ENCODE measurements at regions not wholly inside any gene's neighbourhood (a gene's known extent, or its start where the extent isn't known, plus 50 kb on each side); places are given as distances from the start of the nearest gene placed in this dataset.
"Not testable (repeated sequence)": the region's sequence is repeated elsewhere in the genome, so short reads cannot be mapped to it uniquely, and the experiment has no call there.

DNA sequence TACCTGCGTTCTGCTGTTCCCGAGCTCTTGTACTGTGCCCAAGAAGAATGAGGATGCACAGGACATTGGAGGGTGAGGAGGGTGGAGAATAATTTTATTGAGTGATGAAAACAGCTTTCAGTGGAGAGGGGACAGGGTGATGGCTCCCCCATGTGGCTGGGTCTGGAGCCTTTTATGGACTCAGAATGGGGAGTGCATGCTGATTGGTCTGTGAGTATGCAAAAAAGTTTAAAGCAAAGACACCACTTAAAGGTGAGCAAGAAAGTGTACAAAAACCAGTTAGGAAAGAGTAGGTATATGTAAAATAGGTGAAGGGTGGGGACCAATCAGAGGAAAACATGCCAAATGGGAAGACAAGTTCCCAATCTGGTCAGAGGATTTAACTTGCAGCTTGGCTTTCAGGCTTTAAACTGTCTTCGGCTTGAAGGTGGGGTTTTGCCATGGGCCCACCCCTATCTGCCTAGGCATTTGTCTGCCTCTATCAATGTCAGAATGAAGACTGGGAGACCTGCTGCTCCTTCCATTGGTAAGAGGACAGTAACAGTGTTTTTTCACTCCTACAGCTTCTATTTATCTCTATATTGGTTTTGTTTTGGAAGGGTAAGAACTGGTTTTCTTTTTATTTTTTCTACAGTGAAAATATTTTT lies 118.0 kb upstream of the RAI14 start:
- no peak for DNase-seq

DNA sequence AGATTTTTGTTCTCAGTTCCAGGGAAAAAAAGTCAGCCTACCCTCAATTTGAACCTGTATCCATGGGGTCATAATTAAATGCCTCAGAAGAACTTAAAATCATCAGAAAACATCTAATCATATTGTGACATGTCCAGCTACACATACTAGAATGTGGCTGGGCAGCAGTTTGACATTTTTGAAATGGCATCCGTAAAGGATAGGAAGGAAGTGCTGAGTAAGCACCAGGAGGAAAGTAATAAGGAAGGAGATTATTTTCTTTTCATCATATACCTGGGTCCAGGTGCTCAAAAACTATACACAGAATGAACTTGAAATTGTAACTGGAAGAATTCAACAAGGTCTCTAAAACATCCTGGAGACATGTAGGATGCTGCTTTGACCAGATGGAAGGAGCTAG lies 116.9 kb upstream of the RAI14 start:
- no peak for DNase-seq

DNA sequence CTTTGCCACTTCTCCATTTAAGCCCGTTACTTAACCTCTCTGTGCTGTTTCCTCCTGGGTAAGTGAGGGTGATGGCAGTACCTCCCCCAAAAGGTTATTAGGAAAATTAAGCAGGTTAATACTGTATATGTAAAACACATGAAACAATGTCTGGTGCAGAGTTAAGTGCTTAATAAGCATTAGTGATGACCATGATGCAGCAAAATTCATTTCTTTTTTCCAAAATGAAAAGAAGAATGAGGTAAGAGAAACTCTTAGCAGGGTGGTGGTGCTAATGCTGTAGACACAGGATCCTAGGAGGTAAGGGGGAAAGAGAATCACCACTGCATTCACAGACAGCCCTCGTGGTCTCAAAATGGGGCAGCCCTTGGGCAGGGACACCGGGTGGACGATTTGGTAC lies 115.1 kb upstream of the RAI14 start:
- no peak for DNase-seq

- no peak for DNase-seq
Observed at GRCh38 chr5:34542818-34543217, 113.3 kb upstream of the RAI14 start.

GRCh38 chr5:34543687-34544086 lies 112.4 kb upstream of the RAI14 start:
- DNase-seq = no peak

- no peak for DNase-seq
Observed at GRCh38 chr5:34544403-34544802, 111.7 kb upstream of the RAI14 start.

DNA sequence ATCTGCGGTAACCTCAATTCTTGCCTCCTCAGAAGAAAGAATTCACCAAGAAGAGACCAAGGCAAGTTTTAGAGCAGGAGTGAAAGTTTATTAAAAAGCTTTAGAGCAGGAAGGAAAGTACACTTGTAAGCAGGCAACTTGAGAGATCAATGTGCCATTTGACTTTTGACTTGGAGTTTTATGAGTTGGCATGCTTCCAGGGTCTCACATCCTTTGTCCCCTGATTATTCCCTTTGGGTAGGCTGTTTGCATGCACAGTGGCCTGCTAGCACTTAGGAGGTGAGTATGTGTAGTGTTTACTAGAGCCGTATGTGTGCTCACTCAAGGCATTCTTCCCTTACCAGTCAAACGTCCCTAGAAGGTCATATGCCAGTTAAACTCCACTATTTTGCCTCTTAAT lies 111.0 kb upstream of the RAI14 start:
- no peak for DNase-seq

DNA sequence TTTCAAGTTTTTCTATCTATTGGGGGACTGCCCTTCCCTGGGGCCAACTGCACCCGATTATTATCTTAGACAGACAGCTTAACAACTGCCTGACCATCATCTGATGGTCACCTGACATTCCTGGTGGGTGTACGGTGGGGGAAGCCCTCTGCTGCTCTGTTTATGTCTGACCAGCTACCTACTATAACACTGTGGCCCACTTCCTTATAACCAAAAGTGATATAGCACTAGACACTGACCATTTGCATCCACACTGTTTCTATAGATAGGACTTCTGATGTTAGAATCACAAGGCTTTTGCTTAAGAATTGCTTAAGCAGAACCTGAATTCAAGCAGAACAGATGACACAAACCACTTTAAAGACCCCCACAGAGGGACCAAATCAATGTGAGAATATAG lies 110.5 kb upstream of the RAI14 start:
- DNase-seq = no peak

- DNase-seq = no peak
Observed at GRCh38 chr5:34547300-34548085, 108.6 kb upstream of the RAI14 start.

GRCh38 chr5:34548086-34548403 lies 108.1 kb upstream of the RAI14 start:
- no peak for DNase-seq

DNA sequence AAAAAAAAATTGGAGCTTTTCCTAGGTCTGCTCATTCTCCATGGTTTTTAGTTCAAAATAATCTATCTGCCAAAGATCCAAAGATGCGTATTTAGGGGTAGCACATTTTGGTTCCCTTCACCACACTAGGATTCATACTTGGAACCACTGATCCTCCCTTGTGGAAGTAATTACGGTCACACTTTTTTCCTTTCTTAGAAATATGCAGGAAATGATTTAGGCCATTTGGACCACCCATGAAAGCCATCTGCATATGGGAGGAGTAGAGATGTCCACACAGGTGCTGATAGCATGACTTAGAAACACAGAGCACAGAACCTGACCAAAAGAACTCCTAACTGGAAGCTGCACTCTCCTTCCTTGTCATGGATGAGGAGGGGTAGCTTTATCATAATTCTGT lies 105.9 kb upstream of the RAI14 start:
- no peak for DNase-seq

DNA sequence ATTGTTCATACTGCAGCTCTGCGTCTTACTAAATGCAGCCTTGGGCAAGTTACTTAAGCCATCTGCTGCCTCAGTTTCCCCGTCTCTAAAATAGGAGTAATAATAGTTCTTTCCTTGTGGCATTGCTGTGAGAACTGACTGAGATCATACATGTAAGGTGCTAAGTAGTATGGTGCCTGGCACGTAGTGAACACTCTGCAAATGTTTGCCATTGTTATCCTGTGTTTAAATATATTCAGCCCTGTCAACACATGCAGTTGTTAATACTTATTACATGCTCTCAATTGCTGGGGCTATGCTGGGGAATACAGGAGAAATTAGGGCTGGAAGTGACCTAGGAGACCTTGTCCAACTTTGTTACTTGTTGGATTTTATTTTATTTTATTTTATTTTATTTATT lies 105.2 kb upstream of the RAI14 start:
- DNase-seq = no peak

- DNase-seq = no peak
Observed at GRCh38 chr5:34551911-34552433, 104.2 kb upstream of the RAI14 start.

- no peak for DNase-seq
Observed at GRCh38 chr5:34552686-34553085, 103.4 kb upstream of the RAI14 start.

DNA sequence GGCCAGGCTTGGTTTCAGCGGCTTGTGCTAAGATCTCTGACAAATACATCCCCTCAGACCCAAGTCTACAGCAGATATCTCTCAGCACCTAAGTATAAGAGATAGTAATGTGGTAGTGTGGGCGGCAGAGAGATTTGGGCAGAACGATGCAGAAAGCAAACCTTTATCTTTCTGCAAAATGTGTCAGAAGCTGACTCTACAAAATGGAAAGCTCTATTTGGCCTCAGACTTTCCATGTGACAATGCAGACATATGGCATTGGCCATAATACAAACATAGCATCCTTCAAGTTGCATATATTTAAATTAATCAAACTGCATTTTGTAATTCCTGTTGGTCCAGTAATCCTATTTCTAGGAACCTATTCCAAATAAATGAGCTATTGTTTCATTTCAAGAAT lies 102.5 kb upstream of the RAI14 start:
- no peak for DNase-seq

GRCh38 chr5:34554641-34555040 lies 101.5 kb upstream of the RAI14 start:
- DNase-seq = no peak

DNA sequence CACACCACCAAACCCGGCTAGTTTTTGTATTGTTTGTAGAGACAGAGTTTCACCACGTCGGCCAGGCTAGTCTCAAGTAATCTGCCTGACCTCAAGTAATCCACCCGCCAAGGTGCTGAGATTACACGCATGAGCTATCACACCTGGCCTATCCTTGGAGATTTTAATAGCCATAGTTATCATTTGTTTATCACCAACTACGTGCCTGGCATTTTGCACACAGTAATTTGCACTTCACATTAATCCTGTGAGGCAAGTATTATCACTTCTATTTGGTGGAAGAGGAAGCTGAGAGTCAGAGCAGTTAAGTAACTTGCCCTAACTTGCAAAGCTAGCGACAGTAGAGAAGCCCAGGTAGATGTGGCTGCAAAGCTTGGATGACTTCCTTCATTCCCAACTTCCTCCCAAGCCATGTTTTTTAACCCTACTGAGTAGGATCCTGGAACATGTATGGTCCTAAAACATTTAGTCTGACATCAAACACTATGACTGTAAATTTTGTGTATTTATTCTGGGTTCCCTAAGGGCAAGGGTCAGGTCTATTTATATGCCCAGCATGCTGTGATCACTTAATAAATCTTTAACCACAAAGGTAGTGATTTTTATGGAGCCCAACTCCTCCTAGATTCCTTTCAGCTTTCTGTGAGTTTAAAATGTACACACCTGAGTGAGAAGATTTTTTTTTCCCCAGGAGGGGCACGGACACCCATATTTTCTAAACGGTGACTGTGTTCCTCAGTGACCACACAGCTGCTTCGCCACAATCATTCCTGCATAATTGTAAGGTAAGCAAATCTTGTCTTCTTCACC lies 100.2 kb upstream of the RAI14 start:
- DNase-seq = no peak

DNA sequence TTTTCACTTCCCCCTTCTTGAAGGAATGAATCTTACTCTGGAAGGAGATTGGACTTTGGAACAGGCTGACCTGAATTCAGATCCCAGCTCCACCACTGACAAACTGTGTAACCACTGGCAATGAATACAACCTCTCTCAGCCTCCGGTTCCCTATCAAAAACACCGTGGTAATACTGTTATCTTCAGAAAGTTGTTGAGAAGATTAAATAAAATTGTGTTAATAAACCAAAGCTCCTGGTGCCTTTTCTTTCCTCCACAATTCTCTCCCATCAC lies 99.7 kb upstream of the RAI14 start:
- no peak for DNase-seq

DNA sequence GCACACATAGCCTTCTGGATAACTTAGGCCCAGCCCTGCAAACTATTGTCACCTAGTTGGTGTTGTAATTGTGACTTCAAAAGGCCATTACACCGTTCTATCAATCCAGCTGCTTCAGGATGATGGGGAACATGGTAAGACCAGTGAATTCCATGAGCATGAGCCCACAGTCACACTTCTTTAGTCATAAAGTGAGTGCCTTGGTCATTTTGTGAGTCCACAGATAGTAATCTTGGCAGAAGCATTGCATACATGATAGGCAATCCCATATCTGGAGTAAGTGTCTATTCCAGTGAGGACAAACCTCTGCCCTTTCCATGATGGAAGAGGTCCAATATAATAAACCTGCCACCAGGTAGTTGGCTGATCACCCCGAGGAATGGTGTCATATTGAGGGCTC lies 94.5 kb upstream of the RAI14 start:
- DNase-seq = not testable (repeated sequence)

- DNase-seq = no peak
Observed at GRCh38 chr5:34562791-34563190, 93.3 kb upstream of the RAI14 start.

GRCh38 chr5:34563269-34563668 lies 92.9 kb upstream of the RAI14 start:
- DNase-seq = no peak

DNA sequence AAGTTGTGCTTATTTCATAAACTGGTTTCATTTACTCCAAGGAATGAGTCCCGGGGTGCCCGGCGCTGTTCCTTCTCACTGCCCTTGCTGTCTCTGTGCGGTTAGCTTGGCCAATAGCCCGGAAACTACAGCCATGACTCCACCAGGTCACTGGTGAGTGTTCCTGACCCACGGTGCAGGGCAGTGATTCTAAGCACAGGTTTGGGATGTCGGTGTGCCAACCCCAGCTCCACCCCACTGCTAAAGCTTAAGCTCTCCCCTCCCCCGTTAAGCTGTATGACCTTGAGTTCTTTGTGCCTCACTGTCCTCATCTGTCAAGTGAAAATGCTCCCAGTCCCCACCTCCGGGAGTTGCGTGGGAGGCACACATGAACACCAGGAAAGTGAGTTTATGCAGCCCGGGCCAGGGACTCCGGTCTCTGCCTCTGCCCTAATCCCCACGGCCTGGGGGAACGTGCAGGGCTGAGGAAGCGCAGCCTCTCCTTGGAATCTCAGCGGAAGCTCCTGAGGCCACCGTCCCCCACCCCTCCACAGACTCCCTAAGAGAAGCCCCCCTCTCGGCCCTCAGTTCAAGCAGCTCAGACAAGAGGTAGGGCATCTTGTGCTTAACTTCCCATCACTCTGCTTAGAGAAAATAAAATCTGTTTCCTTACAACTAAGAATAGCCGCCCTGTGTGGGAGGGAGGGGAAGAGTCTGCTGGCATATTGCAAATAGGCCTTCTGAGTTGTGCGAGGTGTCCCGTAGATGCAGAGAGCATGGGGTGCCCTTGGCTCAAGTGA lies 92.0 kb upstream of the RAI14 start:
- DNase-seq = no peak

- no peak for DNase-seq
Observed at GRCh38 chr5:34564710-34565235, 91.4 kb upstream of the RAI14 start.
